ENCODE measurements at regions not wholly inside any gene's neighbourhood (a gene's known extent, or its start where the extent isn't known, plus 50 kb on each side); places are given as distances from the start of the nearest gene placed in this dataset.
"Not testable (repeated sequence)": the region's sequence is repeated elsewhere in the genome, so short reads cannot be mapped to it uniquely, and the experiment has no call there.

GRCh38 chr3:78087134-78087533 is 1047.2 kb downstream of the ROBO2 start:
- Histone ChIP-seq H3K27me3 (ENCODE audit: control insufficient read depth, insufficient read depth, low read length) (no peaks in the 10 kb centered on the region), H3K36me3 (ENCODE audit: control insufficient read depth, insufficient read depth, low read length) (no peaks in the 10 kb centered on the region), H3K4me3 (ENCODE audit: low read depth, low read length) (no peak overlapping the region)
- no peak for DNase-seq (ENCODE audit: low read depth)
- TF ChIP-seq CTCF (IDR thresholded peaks at IDR 0.05; ENCODE audit: insufficient read depth, low read length, poor library complexity, severe bottlenecking): no peak

GRCh38 chr3:78088006-78088405 is 1048.1 kb downstream of the ROBO2 start:
- Histone ChIP-seq H3K27me3 (ENCODE audit: control insufficient read depth, insufficient read depth, low read length) (no peaks in the 10 kb centered on the region), H3K4me3 (ENCODE audit: low read depth, low read length) (no peak overlapping the region), H3K36me3 (ENCODE audit: control insufficient read depth, insufficient read depth, low read length) (no peaks in the 10 kb centered on the region)
- no peak for TF ChIP-seq CTCF (IDR thresholded peaks at IDR 0.05; ENCODE audit: insufficient read depth, low read length, poor library complexity, severe bottlenecking)
- DNase-seq (ENCODE audit: low read depth): no peak

- no peak for TF ChIP-seq CTCF (IDR thresholded peaks at IDR 0.05; ENCODE audit: insufficient read depth, low read length, poor library complexity, severe bottlenecking)
- Histone ChIP-seq H3K4me3 (ENCODE audit: low read depth, low read length) (no peak overlapping the region), H3K27me3 (ENCODE audit: control insufficient read depth, insufficient read depth, low read length) (no peaks in the 10 kb centered on the region), H3K36me3 (ENCODE audit: control insufficient read depth, insufficient read depth, low read length) (no peaks in the 10 kb centered on the region)
- no peak for DNase-seq (ENCODE audit: low read depth)
Observed at GRCh38 chr3:78090382-78090781, 1050.5 kb downstream of the ROBO2 start.

- Histone ChIP-seq H3K36me3 (ENCODE audit: control insufficient read depth, insufficient read depth, low read length) (no peaks in the 10 kb centered on the region), H3K27me3 (ENCODE audit: control insufficient read depth, insufficient read depth, low read length) (no peaks in the 10 kb centered on the region), H3K4me3 (ENCODE audit: low read depth, low read length) (no peak overlapping the region)
- DNase-seq (ENCODE audit: low read depth): no peak
- TF ChIP-seq CTCF (IDR thresholded peaks at IDR 0.05; ENCODE audit: insufficient read depth, low read length, poor library complexity, severe bottlenecking): no peak
Observed at GRCh38 chr3:78091478-78092119, 1051.7 kb downstream of the ROBO2 start.

- not testable (repeated sequence) for DNase-seq (ENCODE audit: low read depth)
Observed at GRCh38 chr3:78092574-78092973, 1052.7 kb downstream of the ROBO2 start.

GRCh38 chr3:78096488-78097255 is 1056.8 kb downstream of the ROBO2 start:
- TF ChIP-seq CTCF (IDR thresholded peaks at IDR 0.05; ENCODE audit: insufficient read depth, low read length, poor library complexity, severe bottlenecking): no peak
- Histone ChIP-seq H3K36me3 (ENCODE audit: control insufficient read depth, insufficient read depth, low read length) (no peaks in the 10 kb centered on the region), H3K27me3 (ENCODE audit: control insufficient read depth, insufficient read depth, low read length) (no peaks in the 10 kb centered on the region), H3K4me3 (ENCODE audit: low read depth, low read length) (no peak overlapping the region)
- peak; percentile 49 for DNase-seq (ENCODE audit: low read depth)

More at GRCh38 chr3:78092574-78092973, 1052.7 kb downstream of the ROBO2 start:
- H3K27me3 ChIP-seq (ENCODE audit: control insufficient read depth, insufficient read depth, low read length); H3K36me3 ChIP-seq (ENCODE audit: control insufficient read depth, insufficient read depth, low read length); H3K4me3 ChIP-seq (ENCODE audit: low read depth, low read length): not testable (repeated sequence)

All from kidney epithelial cell (primary cell).